HEK293 (cell line): ENCODE measurements at regions not wholly inside any gene's neighbourhood (a gene's known extent, or its start where the extent isn't known, plus 50 kb on each side); places are given as distances from the start of the nearest gene placed in this dataset.
"Not testable (repeated sequence)": the region's sequence is repeated elsewhere in the genome, so short reads cannot be mapped to it uniquely, and the experiment has no call there.

Experiments used
- CTCF ChIP-seq: fragments of 450-650 bp; formaldehyde crosslinking; IDR thresholded peaks from 2 replicates; pipeline ENCODE4 v1.5.1; 2016; ENCODE audit warnings: missing biosample characterization, missing genetic modification characterization
- EGR2 ChIP-seq: fragments of 450-650 bp; formaldehyde crosslinking; IDR thresholded peaks from 2 replicates; pipeline ENCODE4 v1.5.1; 2016; ENCODE audit warnings: low read depth, missing biosample characterization, missing genetic modification characterization
- GFI1B ChIP-seq: fragments of 450-650 bp; formaldehyde crosslinking; IDR thresholded peaks from 2 replicates; pipeline ENCODE4 v1.5.1; 2016; ENCODE audit warnings: missing biosample characterization, missing genetic modification characterization
- GLI4 ChIP-seq: fragments of 450-650 bp; formaldehyde crosslinking; IDR thresholded peaks from 2 replicates; pipeline ENCODE4 v1.5.1; 2016; ENCODE audit warnings: missing biosample characterization, missing genetic modification characterization
- REST ChIP-seq: fragments of 450-650 bp; formaldehyde crosslinking; IDR thresholded peaks from 2 replicates; pipeline ENCODE4 v1.5.1; 2016; ENCODE audit warnings: missing biosample characterization, missing genetic modification characterization
- ZBTB21 ChIP-seq: fragments of 450-650 bp; formaldehyde crosslinking; IDR thresholded peaks from 2 replicates; pipeline ENCODE4 v1.5.1; 2017; ENCODE audit warnings: missing biosample characterization, missing genetic modification characterization
- ZBTB26 ChIP-seq: fragments of 450-650 bp; formaldehyde crosslinking; optimal IDR thresholded peaks from 2 replicates; pipeline ENCODE3; 2016; ENCODE audit warnings: missing biosample characterization, mild to moderate bottlenecking, missing genetic modification characterization
- ZNF114 ChIP-seq: fragments of 450-650 bp; formaldehyde crosslinking; IDR thresholded peaks from 2 replicates; pipeline ENCODE4 v1.5.0; 2017; ENCODE audit warnings: missing biosample characterization, missing genetic modification characterization
- ZNF707 ChIP-seq: fragments of 450-650 bp; formaldehyde crosslinking; IDR thresholded peaks from 2 replicates; pipeline ENCODE4 v1.5.1; 2016; ENCODE audit warnings: missing biosample characterization, missing genetic modification characterization
- ZNF768 ChIP-seq: fragments of 450-650 bp; formaldehyde crosslinking; IDR thresholded peaks from 2 replicates; pipeline ENCODE4 v1.5.1; 2018; ENCODE audit warnings: missing biosample characterization, mild to moderate bottlenecking, missing genetic modification characterization

- TF ChIP-seq ZBTB21; CTCF (tag by site-specific recombination); EGR2 (tag by site-specific recombination); REST; GFI1B (tag by site-specific recombination); ZNF768 (tag by site-specific recombination); ZNF114 (tag by site-specific recombination); ZNF707 (tag by site-specific recombination); GLI4 (tag by site-specific recombination); ZBTB26: not testable (repeated sequence)
Measured at GRCh38 chr7:79975986-79976710, 158.5 kb upstream of the GNAI1 start.
